ENCODE measurements at regions not wholly inside any gene's neighbourhood (a gene's known extent, or its start where the extent isn't known, plus 50 kb on each side); places are given as distances from the start of the nearest gene placed in this dataset.

DNA sequence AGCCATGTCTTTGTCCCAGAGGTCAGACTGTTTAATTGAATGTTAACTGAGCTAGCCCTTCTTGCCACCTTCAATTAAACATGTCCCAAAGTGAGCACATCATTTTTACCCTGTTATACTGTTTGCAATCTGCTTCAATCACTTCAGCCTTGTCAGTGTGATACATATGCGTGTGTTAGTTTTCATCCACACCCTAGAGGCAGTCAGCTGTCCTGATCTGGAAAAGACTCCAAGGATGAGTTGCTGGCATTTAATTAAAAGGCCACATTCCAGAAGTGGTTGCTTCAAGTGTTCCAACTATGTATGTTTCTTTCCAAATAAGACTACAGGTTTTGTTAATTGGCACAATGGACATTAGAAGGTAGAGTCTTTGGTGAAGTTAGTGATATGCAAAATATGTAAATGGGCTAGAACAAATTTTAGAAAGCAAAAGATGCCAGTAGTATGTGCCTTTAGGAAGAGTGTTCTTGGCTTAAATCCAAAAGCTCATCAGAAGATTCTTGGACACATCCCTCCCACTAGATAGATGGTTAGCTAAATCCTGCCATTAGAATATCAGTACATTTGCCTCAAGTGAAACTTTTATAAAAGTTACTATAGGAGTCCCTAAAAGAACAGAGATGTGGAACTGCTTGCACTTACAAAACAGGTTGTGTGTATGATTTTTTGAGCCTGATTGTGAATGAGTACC, 79.5 kb upstream of the SLIT2 start:
- Histone ChIP-seq H3K4ac (ENCODE audit: low read depth, low read length) (no peak overlapping the region), H3K18ac (ENCODE audit: insufficient read length, low read depth, low read length) (no peak overlapping the region), H3K9ac (ENCODE audit: extremely low read depth, insufficient read length, low read length) (no peak overlapping the region), H3K23ac (ENCODE audit: insufficient read length, low read depth, low read length) (no peak overlapping the region), H2AFZ (ENCODE audit: low read length) (no peak overlapping the region), H3K9me3 (ENCODE audit: control insufficient read depth, low read depth, low read length) (no peaks in the 10 kb centered on the region), H3K79me2 (ENCODE audit: insufficient read depth, low read length) (no peaks in the 10 kb centered on the region), H3K79me1 (ENCODE audit: insufficient read depth, low read depth, low read length, poor library complexity, severe bottlenecking) (no peaks in the 10 kb centered on the region), H2BK120ac (ENCODE audit: low read depth, low read length, poor library complexity, severe bottlenecking) (no peak overlapping the region), H3K14ac (ENCODE audit: insufficient read depth, low read length) (no peak overlapping the region), H3K56ac (ENCODE audit: insufficient read length, low read depth, low read length) (no peak overlapping the region), H2BK20ac (ENCODE audit: low read depth, low read length, poor library complexity, severe bottlenecking) (no peak overlapping the region), H3K23me2 (ENCODE audit: insufficient read length, low read depth, low read length, poor library complexity, severe bottlenecking) (no peaks in the 10 kb centered on the region), H4K91ac (ENCODE audit: insufficient read length, low read depth, low read length) (no peak overlapping the region), H3K4me1 (ENCODE audit: insufficient read depth, low read length) (no peaks in the 10 kb centered on the region), H4K5ac (ENCODE audit: insufficient read length, low read depth, low read length) (no peak overlapping the region), H3K27ac (ENCODE audit: insufficient read length, low read depth, low read length) (no peak overlapping the region), H2BK5ac (ENCODE audit: insufficient read length, low read length) (no peak overlapping the region), H3K4me2 (ENCODE audit: insufficient read depth, insufficient read length, low read length) (no peak overlapping the region), H3K27me3 (ENCODE audit: insufficient read depth, low read length) (no peaks in the 10 kb centered on the region), H3T11ph (ENCODE audit: low read length) (no peak overlapping the region), H4K8ac (replicated peaks; ENCODE audit: insufficient read length, low read depth, low read length) (no peak overlapping the region), H2BK15ac (ENCODE audit: low read depth, low read length) (no peak overlapping the region), H4K20me1 (ENCODE audit: control insufficient read depth, insufficient read depth, insufficient read length) (no peaks in the 10 kb centered on the region), H2AK5ac (ENCODE audit: insufficient read length, low read length) (no peak overlapping the region), H2BK12ac (ENCODE audit: insufficient read length, low read depth, low read length) (no peak overlapping the region)
- Mint-ChIP-seq H3K4me1 (no peaks in the 10 kb centered on the region), H3K9me3 (peaks cover 0 to 4% of the 10 kb centered on the region in 2 experiments; a peak in 1 of 5 replicates), H3K4me3 (no peak overlapping the region), H3K36me3 (ENCODE audit: insufficient read depth in 1 of 3, low read depth in 3 of 3) (no peaks in the 10 kb centered on the region), H3K27ac (no peak overlapping the region), H3K27me3 (ENCODE audit: low read depth) (no peaks in the 10 kb centered on the region)
- DNase-seq = no peak
- TF ChIP-seq, protein P1, sequence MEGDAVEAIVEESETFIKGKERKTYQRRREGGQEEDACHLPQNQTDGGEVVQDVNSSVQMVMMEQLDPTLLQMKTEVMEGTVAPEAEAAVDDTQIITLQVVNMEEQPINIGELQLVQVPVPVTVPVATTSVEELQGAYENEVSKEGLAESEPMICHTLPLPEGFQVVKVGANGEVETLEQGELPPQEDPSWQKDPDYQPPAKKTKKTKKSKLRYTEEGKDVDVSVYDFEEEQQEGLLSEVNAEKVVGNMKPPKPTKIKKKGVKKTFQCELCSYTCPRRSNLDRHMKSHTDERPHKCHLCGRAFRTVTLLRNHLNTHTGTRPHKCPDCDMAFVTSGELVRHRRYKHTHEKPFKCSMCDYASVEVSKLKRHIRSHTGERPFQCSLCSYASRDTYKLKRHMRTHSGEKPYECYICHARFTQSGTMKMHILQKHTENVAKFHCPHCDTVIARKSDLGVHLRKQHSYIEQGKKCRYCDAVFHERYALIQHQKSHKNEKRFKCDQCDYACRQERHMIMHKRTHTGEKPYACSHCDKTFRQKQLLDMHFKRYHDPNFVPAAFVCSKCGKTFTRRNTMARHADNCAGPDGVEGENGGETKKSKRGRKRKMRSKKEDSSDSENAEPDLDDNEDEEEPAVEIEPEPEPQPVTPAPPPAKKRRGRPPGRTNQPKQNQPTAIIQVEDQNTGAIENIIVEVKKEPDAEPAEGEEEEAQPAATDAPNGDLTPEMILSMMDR (conservative IDR thresholded peaks at IDR 0.05) = no peak
- WGBS (ENCODE audit: extremely low coverage, insufficient read length, low lambda C conversion rate) = no CpG with 5 or more reads among the region's 1 CpG
